GM18858 (cell line): ENCODE measurements at regions not wholly inside any gene's neighbourhood (a gene's known extent, or its start where the extent isn't known, plus 50 kb on each side); places are given as distances from the start of the nearest gene placed in this dataset.
A peak's percentile ranks its signal among the peaks of the same experiment; 100 is the strongest.
"Not testable (repeated sequence)": the region's sequence is repeated elsewhere in the genome, so short reads cannot be mapped to it uniquely, and the experiment has no call there.

Source experiments
- ATAC-seq: cut with Tn5 transposase; IDR thresholded peaks from one replicate; pipeline ENCODE4 v1.9.1; 2021; ENCODE audit not compliant: unreplicated experiment

DNA sequence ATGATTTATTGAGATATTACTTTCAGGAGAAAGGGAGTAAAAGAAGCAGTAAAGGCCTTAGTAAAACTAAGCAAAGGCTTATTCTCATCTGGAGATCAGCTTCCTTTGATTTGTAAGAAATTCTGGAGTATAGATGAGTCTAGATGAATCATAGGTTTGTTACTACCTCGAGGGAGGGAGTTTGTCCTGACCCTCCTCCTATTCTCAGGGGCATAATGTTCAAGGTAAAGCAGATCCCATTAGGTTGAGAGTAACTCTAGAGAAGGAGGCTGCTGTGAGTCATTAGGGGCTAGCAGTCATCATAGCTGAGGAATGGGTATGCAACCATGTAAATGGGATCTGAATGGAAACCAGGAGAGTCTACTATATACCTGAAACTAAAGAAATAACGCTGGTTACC lies 155.5 kb upstream of the MOCS2 start:
- ATAC-seq: no peak

DNA sequence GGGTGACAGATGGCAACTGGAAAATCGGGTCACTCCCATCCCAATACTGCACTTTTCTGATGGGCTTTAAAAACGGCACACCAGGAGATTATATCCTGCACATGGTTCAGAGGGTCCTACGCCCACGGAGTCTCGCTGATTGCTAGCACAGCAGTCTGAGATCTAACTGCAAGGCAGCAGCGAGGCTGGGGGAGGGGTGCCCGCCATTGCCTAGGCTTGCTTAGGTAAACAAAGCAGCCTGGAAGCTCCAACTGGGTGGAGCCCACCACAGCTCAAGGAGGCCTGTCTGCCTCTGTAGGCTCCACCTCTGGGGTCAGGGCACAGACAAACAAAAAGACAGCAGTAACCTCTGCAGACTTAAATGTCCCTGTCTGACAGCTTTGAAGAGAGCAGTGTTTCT lies 158.7 kb upstream of the MOCS2 start:
- ATAC-seq: not testable (repeated sequence)

DNA sequence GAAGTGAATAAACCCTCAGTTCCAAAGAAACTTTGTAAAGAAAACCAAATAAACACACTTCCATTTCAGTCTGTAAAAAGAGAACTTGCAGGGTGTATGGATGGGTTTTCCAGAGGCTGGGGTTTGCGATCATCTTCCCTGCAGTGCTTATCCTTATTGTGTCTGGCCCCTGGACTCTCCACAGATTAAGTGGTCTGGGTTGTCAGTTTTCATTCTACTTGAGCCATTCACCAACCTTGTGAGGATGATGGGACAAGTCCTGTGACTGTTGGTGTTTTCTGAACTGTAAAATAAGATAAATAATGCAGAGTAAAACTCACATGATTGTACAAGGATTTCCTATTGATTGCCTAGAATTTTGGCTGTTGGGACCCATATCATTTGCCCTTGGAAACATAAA lies 166.1 kb upstream of the MOCS2 start:
- no peak for ATAC-seq

DNA sequence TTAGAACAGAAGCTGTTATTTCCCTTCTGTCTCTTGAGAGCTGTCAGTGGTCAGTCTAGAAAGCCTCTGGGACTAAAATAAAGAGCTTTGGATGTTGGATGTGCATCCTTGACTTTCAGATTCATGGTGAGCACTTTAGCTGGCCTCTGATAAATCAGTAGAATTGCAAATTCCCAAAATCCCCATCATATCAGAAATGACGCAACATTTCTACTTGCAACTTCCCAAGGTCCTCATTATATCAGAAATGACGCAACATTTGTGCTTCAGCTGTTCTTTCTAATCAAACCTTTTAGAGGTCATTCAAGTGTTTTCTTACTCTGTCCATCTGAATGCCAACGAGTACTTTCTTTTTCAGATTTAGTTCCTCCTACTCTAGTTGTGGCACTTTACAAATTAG lies 167.3 kb upstream of the MOCS2 start:
- no peak for ATAC-seq

DNA sequence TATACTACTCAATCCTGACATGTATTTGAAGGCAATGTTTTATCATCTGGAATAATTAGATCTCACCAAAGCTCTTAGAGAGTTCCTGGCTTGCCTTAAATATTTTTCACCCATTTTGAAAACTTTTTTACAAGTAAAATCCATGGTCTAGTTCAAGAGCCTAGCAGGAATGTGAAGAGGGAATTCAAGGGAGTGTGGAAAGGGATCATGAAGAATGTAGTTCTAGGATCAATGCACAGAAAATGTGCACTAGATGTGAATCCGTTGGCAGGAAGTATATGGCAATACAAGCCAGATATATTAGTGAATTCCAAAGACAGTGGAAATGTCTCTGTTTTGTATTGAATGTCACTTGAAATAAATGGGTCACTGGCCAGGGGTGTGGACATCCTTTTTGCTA lies 167.9 kb upstream of the MOCS2 start:
- ATAC-seq: no peak

DNA sequence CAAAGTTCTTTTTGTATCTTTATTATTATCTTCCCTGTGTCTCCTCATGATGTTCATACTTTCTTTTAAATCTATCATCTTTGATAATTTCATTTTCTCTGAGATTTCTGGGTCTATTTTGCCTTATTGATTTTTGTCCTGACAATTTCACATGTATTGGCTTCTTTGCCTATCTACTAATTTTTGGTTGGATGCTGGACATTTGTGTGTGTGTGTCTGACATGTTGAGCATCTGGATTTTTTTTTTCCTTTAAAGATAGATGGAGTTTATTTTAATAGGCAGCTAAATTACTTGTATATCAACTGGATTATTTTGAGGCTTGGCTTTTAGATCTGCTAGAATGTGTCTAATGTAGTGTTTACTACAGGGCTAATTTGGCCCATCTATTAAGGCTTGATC lies 178.0 kb upstream of the MOCS2 start:
- ATAC-seq: no peak

DNA sequence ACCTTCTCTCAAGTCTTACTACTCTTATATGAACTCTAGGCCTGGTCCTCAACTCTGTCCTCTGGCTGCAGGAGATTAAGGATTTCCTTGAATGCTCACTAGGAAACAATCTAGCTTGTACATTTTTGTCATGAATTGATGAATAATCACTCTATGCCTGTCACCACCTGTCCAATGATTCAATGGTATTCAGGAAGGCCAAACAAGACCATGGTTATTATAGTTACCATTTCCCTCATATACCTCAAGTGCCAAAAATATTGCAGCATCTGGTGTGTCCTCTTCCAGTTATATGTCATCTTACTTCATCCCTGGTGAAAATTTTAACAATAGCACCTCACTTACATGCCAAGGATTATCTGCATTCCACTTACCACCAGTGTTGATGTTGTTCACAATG lies 179.0 kb upstream of the MOCS2 start:
- ATAC-seq: no peak

DNA sequence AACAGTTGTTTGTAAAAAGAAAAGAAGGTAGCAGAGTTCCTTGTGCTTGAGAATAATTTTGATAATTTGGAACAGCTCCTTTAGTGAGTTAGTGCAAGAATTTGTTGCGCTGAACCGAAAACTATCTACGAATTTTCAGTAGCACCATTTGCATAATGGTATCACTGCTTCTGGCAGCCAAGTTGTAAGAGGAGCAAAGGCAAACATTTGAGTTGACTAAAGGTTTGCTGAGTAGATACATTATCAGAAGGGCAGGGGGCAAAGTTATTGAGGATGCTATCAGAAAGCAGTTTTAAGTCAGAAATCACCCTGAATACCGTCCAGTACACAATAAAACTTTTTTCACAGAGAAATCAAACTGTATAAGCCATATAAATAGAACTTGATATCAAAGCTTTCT lies 181.5 kb upstream of the MOCS2 start:
- ATAC-seq: no peak

DNA sequence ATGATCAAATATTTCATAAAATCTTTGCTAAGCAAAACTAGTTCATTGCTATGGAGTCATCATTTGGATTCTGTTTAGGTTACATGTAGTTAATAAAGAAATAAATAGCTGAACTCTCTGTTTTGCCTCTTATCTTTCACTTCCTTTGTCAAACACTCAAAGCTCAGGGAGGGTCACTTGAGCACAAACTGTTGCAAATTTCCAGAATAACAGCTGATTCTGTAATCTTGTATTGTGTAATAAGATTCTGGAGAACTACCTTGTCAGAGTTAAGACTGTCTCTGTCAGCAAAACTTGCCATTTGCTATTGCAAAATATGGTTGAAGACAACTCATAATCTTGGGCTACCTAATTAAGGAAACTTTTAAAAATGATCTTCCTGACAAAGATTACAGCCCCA lies 182.0 kb upstream of the MOCS2 start:
- ATAC-seq: no peak

DNA sequence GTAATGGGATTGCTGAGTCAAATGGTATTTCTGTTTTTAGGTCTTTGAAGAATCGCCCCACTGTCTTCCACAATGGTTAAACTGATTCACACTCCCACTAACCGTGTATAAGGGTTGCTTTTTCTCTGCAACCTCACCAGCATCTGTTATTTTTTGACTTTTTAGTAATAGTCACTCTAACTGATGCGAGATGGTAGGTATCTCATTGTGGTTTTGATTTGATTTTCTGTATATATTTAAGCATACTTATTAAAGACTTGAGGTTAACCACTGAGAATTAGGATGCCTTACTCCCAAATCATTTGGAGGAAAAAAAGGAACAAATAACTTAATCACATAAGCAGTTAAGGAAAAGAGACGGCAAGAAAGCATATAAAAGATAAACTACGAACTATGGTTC lies 181.6 kb upstream of the FST start:
- ATAC-seq: no peak

DNA sequence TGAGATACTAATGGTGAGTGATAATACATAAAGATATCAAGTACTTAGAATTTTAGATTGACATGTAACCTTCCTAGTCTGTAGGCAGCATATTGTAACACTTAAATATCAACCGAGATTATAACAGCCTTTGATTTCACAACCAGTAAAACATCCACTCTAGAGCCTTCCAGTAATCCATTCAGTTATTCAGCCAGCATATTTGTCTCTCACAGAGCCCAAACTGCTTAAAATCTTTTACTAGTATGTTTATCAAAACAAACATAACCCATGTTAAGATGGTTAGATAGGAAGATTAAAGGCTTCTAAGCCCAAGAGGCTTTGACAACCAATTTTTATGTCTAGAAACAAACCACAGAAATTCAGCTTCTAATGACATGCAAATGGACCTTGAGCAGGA lies 177.9 kb upstream of the FST start:
- no peak for ATAC-seq

DNA sequence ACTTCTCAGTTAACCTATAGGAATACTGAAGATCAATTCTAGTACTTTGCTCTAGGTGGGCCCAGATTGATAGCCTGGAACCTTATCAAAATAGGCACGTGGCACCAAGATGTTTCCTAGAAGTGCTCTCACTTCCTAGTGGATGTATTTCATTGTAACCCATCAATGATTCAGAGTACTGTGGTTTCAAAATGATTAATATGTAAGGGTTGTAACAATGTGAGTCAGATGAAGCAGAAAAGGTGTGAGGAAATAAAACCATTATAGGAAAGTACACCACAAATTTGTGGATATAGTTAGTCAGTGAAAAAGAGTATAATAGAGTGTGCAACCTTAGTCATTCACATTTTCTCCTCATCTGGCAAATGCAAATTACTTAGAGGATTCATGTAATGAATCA lies 177.3 kb upstream of the FST start:
- ATAC-seq: no peak

DNA sequence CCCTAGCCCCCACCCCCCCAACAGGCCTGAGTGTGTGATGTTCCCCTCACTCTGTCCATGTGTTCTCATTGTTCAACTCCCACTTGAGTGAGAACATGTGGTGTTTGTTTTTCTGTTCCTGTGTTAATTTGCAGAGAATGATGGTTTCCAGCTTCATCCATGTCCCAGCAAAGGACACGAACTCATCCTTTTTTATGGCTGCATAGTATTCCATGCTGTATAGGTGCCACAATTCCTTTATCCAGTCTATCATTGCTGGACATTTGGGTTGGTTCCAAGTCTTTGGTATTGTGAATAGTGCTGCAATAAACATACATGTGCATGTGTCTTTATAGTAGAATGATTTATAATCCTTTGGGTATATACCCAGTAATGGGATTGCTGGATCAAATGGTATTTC lies 175.1 kb upstream of the FST start:
- ATAC-seq: not testable (repeated sequence)

DNA sequence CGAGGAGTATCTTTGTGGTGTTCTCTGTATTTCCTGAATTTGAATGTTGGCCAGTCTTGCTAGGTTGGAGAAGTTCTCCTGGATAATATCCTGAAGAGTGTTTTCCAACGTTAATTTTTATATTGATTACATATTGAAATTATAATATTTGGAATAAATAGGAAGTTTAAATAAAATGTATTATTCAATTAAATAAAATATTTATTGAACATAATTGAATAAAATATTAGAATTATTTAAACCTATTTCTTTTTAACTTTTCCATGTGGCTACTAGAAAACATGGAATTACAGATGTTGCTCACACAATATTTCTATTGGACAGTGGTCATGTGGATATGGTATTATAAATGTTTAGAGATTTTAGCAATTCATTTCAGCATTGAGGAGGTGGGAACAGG lies 170.8 kb upstream of the FST start:
- no peak for ATAC-seq

DNA sequence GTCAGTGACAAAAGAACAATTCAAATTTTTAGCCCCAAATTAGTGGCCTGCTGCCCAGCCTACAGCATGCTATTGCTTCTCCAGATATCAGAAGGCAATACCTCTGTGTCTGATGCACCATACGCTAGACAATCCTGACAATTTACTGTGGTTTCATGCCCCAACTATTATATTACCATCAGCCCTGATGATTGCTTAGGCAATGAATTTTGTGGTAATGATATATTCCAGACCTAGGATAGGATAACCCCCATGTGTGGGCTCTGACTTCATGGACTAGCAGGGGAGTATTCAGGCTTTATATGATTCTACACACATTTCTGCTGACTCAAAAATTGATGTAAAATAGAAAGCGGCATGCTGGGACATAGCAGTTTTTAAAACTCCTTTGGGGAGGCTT lies 168.7 kb upstream of the FST start:
- no peak for ATAC-seq

DNA sequence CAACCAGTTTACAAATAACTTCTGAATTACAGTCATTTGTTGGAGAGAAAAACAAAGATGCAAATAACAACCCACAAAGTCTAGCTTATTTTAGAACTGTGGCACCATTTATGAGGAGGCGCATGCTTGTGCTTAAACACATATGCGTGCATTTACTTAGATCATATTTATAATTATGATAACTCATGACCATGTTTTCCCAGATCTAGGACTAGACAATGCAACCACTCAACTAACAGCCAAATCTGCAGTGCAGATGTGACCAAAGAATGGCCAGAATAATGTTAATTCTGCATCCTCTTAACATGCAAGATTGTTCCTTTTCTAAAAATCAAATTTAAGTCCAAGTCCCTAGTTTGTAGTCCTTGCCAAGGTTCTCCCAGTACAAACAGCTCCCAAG lies 167.3 kb upstream of the FST start:
- no peak for ATAC-seq

DNA sequence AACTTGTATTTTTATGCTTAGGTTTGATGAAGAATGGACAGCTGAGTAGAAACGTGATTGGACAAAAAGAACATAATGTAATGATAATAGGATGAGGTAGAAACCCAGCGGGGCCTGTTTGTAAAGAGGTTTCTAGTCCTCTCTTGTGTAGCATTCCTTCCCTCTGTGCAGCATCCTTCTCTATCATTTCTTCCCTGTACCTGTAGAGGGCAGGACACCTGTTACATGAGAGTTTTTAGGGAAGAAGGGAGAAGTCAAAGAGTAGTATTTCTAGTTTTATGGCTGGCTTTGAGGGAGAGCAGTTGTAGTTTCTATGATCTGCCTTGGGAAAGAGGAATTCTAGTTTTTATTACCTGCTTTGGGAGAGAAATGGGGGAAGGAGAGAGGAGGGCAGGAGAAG lies 162.1 kb upstream of the FST start:
- ATAC-seq: no peak

DNA sequence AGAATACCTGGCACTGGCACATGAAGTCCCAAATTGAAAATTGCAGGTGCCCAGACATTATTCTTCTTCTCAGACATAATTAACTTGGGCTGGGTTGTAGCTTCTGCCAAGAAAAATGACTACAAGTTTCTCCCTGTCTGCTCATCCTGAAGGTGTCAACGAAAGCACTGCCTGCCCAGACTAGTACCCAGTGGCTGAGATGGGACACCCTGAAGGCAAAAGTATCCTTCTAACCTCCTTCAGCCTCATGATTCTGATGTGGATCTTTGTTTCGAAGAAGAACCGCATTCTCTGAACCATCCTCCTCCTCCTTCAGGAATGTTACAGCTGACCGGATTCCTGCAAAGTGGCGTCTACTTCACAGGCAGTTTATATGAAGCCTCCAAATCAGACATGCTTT lies 161.1 kb upstream of the FST start:
- ATAC-seq: no peak

DNA sequence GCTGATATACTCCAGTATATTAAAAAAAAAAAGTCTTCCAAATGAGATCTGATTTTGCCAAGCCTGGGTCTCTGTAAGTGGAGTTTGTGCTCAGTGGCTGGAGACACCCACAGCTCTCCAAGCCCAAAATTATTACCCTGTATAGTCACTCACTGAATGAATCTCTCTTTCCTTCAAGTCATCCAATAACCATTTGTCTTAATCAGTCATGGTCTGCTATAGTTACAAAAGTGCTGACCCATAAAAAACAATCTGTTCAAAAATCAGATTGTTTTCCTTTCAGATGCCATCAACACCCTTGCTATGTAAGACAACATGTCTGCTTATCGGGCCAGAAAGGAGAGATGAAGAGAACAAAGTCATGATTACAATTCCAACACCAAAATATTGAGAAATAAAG lies 159.4 kb upstream of the FST start:
- no peak for ATAC-seq

DNA sequence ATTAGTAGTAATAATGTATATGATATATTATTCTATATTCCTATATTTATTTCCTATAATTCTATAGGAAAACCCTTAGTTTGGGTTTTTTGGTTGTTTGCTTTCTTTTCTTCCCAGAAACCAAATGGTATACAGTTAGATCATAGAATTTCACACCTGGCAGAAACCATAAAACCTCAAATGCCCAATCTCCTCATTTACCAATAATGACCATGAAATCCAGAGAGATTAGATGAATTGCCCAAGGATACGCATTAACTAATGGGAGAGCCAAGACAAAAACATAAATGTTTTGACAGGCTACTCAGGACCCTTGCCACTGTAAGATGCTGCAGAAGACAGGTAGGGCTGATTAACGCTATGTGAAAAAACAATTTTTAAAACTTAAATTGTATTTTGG lies 158.7 kb upstream of the FST start:
- no peak for ATAC-seq

DNA sequence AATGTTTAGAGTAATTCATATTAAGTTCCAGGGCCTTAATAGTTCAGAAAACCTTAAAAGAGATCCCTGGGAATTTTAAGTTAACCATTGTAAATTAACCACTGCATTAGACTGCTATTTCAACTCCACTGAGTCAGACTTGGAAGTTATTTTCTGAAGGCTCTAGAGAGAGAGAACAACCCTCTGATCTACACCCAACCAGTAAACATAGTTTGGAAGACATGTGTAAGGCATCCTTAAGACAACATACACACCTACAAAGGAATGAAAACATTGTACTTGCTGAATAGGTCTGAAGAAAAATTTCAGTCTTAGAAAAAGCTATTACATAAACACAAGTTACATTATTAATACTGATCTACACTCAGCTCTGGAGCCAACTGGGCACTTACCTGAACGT lies 158.2 kb upstream of the FST start:
- no peak for ATAC-seq

DNA sequence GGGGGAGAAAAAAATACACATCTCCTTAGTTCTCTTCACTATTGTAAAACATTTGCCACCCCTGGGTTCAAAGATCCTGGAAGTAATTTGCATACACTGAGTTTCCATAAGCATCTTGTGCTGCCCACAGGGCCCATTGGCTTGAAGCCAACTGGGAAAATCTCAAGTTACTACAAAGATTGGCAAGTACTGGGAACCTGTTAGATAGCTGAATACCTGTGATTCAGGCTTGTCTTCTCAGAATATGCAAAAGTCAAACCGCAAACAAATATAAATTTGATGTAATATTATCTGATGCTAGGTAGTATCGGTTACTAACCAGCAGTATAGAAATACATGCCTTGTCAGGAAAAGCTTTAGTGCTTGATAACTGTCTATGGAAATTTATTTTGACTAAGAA lies 156.9 kb upstream of the FST start:
- ATAC-seq: no peak

DNA sequence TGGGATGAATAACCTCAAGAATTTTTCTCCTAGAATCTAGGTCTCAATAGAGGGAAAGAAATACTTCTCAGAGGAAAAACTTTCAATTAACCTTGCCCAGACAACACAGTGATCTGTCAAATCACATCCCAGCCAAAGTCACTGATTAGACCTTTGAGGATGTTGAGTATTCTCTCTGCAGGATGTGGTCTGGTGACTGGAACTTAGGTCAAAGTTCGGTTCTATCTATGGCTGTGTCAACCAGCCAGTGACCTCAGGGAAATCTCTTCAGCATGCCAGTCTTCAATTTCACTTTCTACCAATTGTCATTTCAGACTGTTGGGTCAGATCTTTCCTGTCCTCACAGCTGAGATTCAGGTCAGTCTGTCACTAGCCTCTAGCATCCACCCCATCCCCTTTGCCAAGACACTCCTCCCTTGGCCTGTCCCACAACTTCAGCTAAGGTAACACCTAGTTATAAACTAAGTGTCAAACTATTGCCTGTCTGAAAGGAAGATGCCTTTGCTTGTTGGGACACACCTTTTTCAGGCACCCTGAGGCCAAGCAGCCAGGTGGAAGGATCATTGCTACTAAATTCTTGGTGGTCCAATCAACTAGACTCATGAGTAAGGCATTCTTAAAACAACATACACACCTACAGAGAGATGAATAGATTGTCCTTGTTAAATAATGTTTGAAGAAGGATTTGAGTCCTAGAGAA lies 156.3 kb upstream of the FST start:
- ATAC-seq: peak; percentile 80
